ENCODE measurements at regions not wholly inside any gene's neighbourhood (a gene's known extent, or its start where the extent isn't known, plus 50 kb on each side); places are given as distances from the start of the nearest gene placed in this dataset.

DNA sequence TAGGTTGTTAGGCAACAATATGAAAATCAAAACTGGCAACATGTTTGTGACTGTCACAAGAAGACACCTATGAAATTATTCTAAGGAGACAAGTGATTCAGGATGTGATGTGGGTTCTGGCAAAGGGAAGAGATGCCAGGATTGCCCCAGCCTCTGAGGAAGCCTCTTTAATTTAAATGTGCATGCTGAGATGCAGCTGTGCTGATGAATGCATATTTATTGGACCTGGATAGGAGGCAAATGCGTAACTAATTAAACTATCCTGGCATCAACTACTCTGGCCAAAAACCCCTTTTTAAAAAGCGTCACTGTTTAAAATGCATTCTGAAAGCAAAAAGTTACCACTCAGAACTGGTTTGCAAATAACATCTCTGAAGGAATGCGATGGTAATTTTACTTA lies 176.5 kb upstream of the DPH6 start:
- Histone ChIP-seq H3K4me3 (ENCODE audit: insufficient read depth, low read depth, low read length, poor library complexity, severe bottlenecking) (no peak overlapping the region), H3K4me1 (ENCODE audit: control insufficient read depth, insufficient read depth, low read length, poor library complexity, severe bottlenecking) (no peaks in the 10 kb centered on the region), H3K36me3 (ENCODE audit: control insufficient read depth, insufficient read depth, low read length) (no peaks in the 10 kb centered on the region), H3K27ac (ENCODE audit: insufficient read depth, low read length, poor library complexity, severe bottlenecking) (no peak overlapping the region), H3K27me3 (replicated peaks; ENCODE audit: control insufficient read depth, insufficient read depth, low read length, poor library complexity, severe bottlenecking) (no peaks in the 10 kb centered on the region), H3K9me3 (ENCODE audit: control insufficient read depth, low read length) (no peaks in the 10 kb centered on the region)
- DNase-seq = no peak

DNA sequence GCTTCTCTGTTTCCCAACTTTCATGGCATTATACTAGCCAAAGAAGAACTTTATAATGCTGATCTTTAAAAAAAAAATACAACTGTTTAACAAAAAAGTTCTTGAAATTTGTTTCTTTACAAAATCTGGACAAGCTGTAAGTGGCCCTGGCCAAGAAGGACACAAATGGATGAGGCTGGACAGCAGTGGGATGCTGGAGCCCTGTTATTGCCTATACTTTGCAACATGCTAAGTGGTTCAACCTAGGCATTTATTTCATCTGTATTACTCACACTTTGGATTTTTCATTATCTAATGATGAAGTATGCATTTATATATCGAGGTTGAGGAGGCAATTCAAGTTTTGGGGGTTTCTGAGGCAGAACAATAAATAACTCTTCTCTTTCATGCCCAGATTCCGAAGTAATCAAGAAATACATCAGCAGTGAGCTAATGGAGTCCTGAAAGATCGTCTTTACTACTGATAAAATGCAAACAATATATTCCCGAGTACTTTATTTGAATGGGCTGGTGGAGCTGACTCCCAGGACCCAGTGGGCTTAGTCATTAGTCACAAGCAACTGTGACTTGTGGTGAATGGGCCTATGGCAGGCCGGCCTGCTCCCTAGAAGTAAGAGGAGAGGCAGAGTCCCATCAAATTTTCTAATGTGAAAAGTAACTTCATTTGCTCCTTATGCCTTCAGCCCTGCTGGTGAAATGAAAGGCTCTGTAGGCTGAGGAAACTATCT lies 177.3 kb upstream of the DPH6 start:
- Histone ChIP-seq H3K4me1 (ENCODE audit: control insufficient read depth, insufficient read depth, low read length, poor library complexity, severe bottlenecking) (no peaks in the 10 kb centered on the region), H3K9me3 (ENCODE audit: control insufficient read depth, low read length) (no peaks in the 10 kb centered on the region), H3K4me3 (ENCODE audit: insufficient read depth, low read depth, low read length, poor library complexity, severe bottlenecking) (no peak overlapping the region), H3K27me3 (replicated peaks; ENCODE audit: control insufficient read depth, insufficient read depth, low read length, poor library complexity, severe bottlenecking) (no peaks in the 10 kb centered on the region), H3K36me3 (ENCODE audit: control insufficient read depth, insufficient read depth, low read length) (no peaks in the 10 kb centered on the region), H3K27ac (ENCODE audit: insufficient read depth, low read length, poor library complexity, severe bottlenecking) (no peak overlapping the region)
- DNase-seq = no peak

- H3K36me3 ChIP-seq (ENCODE audit: control insufficient read depth, insufficient read depth, low read length) = no peaks in the 10 kb centered on the region
- H3K9me3 ChIP-seq (ENCODE audit: control insufficient read depth, low read length) = no peaks in the 10 kb centered on the region
- no peak overlapping the region for H3K27ac ChIP-seq (ENCODE audit: insufficient read depth, low read length, poor library complexity, severe bottlenecking)
- no peak overlapping the region for H3K4me3 ChIP-seq (ENCODE audit: insufficient read depth, low read depth, low read length, poor library complexity, severe bottlenecking)
- no peak for DNase-seq
- H3K27me3 ChIP-seq (replicated peaks; ENCODE audit: control insufficient read depth, insufficient read depth, low read length, poor library complexity, severe bottlenecking) = no peaks in the 10 kb centered on the region
- no peaks in the 10 kb centered on the region for H3K4me1 ChIP-seq (ENCODE audit: control insufficient read depth, insufficient read depth, low read length, poor library complexity, severe bottlenecking)
Measured at GRCh38 chr15:35723852-35724251, 177.9 kb upstream of the DPH6 start.

DNA sequence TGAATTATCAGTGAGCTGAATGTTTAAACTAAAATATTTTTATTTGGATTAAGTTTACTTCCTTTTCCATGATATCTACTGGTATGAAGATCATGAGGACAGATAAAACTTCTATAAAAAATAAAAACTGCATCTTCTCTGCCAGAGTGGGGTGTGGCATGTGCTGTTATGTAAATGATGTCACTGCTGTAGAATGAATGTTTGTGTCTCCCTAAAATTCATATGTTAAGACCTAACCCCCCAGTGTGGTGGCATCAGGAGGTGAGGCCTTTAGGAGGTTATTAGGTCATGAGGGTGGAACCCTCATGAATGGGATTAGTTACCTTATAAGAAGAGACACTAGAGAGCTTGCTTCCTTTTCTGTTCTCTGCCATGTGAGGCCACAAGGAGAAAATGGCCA lies 178.7 kb upstream of the DPH6 start:
- H3K27me3 ChIP-seq (replicated peaks; ENCODE audit: control insufficient read depth, insufficient read depth, low read length, poor library complexity, severe bottlenecking) = no peaks in the 10 kb centered on the region
- no peak overlapping the region for H3K4me3 ChIP-seq (ENCODE audit: insufficient read depth, low read depth, low read length, poor library complexity, severe bottlenecking)
- no peaks in the 10 kb centered on the region for H3K4me1 ChIP-seq (ENCODE audit: control insufficient read depth, insufficient read depth, low read length, poor library complexity, severe bottlenecking)
- H3K9me3 ChIP-seq (ENCODE audit: control insufficient read depth, low read length) = no peaks in the 10 kb centered on the region
- H3K27ac ChIP-seq (ENCODE audit: insufficient read depth, low read length, poor library complexity, severe bottlenecking) = no peak overlapping the region
- no peaks in the 10 kb centered on the region for H3K36me3 ChIP-seq (ENCODE audit: control insufficient read depth, insufficient read depth, low read length)
- DNase-seq = no peak

DNA sequence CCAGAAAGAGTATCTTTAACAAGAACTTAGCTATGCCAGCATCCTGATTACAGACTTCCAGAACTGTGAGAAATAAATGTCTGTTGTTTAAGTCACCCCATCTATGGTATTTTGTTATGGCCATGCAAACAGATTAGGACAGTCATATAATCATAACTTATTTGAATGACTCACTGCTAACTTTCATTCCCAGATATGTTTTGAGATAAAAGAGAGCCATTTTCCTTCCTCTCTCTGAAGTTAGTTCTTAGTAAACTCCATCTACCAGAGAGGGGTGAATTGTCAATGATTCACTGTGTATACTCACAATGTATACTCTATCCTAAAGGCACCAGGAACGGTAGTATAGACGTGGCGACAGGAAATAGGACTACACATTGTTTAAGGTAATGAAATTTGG lies 179.4 kb upstream of the DPH6 start:
- no peak for DNase-seq
- H3K4me1 ChIP-seq (ENCODE audit: control insufficient read depth, insufficient read depth, low read length, poor library complexity, severe bottlenecking) = no peaks in the 10 kb centered on the region
- no peaks in the 10 kb centered on the region for H3K27me3 ChIP-seq (replicated peaks; ENCODE audit: control insufficient read depth, insufficient read depth, low read length, poor library complexity, severe bottlenecking)
- no peak overlapping the region for H3K4me3 ChIP-seq (ENCODE audit: insufficient read depth, low read depth, low read length, poor library complexity, severe bottlenecking)
- no peaks in the 10 kb centered on the region for H3K9me3 ChIP-seq (ENCODE audit: control insufficient read depth, low read length)
- H3K36me3 ChIP-seq (ENCODE audit: control insufficient read depth, insufficient read depth, low read length) = no peaks in the 10 kb centered on the region
- H3K27ac ChIP-seq (ENCODE audit: insufficient read depth, low read length, poor library complexity, severe bottlenecking) = no peak overlapping the region

DNA sequence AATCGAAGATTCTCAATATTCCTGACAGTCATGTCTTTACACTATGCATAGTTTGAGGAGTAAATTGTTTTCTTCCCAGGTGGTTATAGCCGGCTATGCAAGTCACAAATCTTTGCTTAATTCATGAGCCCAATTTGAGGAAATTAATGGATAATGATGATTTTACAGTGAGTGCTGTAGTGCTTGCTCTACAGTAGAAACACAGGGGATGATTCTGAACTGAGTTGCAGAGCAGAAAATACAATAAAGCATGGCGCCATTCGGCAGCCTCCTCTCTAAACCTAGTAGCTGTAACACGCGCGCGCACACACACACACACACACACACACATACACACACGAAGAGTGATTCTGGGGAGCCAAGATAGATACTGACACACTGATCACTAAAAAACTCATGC lies 181.7 kb upstream of the DPH6 start:
- Histone ChIP-seq H3K27ac (ENCODE audit: insufficient read depth, low read length, poor library complexity, severe bottlenecking) (no peak overlapping the region), H3K36me3 (ENCODE audit: control insufficient read depth, insufficient read depth, low read length) (no peaks in the 10 kb centered on the region), H3K4me3 (ENCODE audit: insufficient read depth, low read depth, low read length, poor library complexity, severe bottlenecking) (no peak overlapping the region), H3K27me3 (replicated peaks; ENCODE audit: control insufficient read depth, insufficient read depth, low read length, poor library complexity, severe bottlenecking) (no peaks in the 10 kb centered on the region), H3K4me1 (ENCODE audit: control insufficient read depth, insufficient read depth, low read length, poor library complexity, severe bottlenecking) (no peaks in the 10 kb centered on the region), H3K9me3 (ENCODE audit: control insufficient read depth, low read length) (no peaks in the 10 kb centered on the region)
- no peak for DNase-seq

DNA sequence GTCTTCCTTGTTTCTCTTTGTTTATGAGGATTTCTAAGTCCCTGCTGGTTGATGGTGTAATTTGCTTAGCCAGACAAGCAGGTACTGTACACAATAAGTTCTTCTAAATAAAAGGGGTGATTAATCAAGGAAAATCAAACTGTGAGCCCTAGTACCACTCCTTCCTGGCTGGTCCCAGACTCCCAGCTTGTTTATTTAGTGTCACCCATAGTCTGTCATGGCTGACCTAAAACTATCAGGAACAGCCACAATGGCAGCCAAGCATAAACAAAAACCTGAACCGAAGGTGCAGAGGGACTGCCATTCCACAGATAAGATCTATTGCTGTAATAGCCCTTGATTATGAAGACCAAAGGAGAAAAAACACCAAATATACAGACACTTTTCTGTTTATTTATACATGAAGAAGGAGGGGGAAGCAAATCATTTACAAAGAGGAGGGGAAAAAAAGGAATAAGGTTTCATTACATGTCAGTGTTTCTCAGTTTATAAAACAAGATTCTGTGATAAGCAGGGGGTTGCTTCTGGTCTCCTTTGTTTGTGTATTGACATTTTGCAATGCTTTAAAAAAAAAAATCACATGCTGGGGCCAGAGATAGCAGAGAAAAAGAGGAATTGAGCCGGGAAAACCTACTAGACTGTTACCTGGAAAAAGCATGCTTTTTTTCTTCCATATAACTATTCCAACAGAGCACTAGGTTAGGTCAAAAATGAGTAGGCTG lies 182.4 kb upstream of the DPH6 start:
- Histone ChIP-seq H3K4me3 (ENCODE audit: insufficient read depth, low read depth, low read length, poor library complexity, severe bottlenecking) (no peak overlapping the region), H3K4me1 (ENCODE audit: control insufficient read depth, insufficient read depth, low read length, poor library complexity, severe bottlenecking) (no peaks in the 10 kb centered on the region), H3K27me3 (replicated peaks; ENCODE audit: control insufficient read depth, insufficient read depth, low read length, poor library complexity, severe bottlenecking) (no peaks in the 10 kb centered on the region), H3K36me3 (ENCODE audit: control insufficient read depth, insufficient read depth, low read length) (no peaks in the 10 kb centered on the region), H3K9me3 (ENCODE audit: control insufficient read depth, low read length) (no peaks in the 10 kb centered on the region), H3K27ac (ENCODE audit: insufficient read depth, low read length, poor library complexity, severe bottlenecking) (no peak overlapping the region)
- no peak for DNase-seq

DNA sequence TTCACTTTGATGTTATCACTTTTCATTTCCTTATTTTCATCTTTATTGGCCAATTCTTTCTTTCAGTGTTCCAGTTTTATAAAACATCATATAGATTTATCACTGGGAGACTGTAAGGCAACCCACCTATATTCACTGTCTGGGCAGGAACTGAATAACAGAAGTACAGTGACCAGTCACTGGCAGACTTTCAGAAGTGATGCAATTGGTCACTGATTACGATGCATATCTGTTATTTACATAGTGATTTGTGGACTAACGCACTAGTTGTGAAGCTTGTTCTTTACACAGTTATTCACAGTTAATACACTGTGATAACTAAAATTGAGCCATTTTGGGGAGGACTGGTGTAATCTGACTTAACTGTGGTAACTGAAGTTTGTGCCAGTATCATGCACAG lies 190.2 kb upstream of the DPH6 start:
- Histone ChIP-seq H3K4me1 (ENCODE audit: control insufficient read depth, insufficient read depth, low read length, poor library complexity, severe bottlenecking) (no peaks in the 10 kb centered on the region), H3K27me3 (replicated peaks; ENCODE audit: control insufficient read depth, insufficient read depth, low read length, poor library complexity, severe bottlenecking) (no peaks in the 10 kb centered on the region), H3K27ac (ENCODE audit: insufficient read depth, low read length, poor library complexity, severe bottlenecking) (no peak overlapping the region), H3K36me3 (ENCODE audit: control insufficient read depth, insufficient read depth, low read length) (no peaks in the 10 kb centered on the region), H3K4me3 (ENCODE audit: insufficient read depth, low read depth, low read length, poor library complexity, severe bottlenecking) (no peak overlapping the region), H3K9me3 (ENCODE audit: control insufficient read depth, low read length) (no peaks in the 10 kb centered on the region)
- no peak for DNase-seq

DNA sequence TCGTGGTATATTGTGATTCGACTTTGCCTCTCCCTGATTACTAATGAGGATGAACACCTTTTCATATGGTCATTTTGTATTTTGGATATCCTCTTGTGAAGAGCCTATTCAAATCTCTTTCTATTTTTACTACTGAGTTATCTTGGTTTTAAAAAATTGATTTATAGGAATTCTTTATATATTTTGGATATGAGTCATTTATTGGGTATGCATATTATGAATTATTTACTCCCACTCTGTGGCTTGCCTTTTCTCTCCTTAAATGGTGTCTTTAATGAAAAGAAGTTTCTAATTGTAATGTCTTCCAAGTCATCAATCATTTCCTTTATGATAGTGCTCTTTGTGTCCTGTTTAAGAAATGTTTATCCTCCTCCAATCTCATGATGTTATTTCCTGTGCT lies 191.5 kb upstream of the DPH6 start:
- no peak for DNase-seq
- no peak overlapping the region for H3K4me3 ChIP-seq (ENCODE audit: insufficient read depth, low read depth, low read length, poor library complexity, severe bottlenecking)
- H3K27ac ChIP-seq (ENCODE audit: insufficient read depth, low read length, poor library complexity, severe bottlenecking) = no peak overlapping the region
- H3K4me1 ChIP-seq (ENCODE audit: control insufficient read depth, insufficient read depth, low read length, poor library complexity, severe bottlenecking) = no peaks in the 10 kb centered on the region
- H3K27me3 ChIP-seq (replicated peaks; ENCODE audit: control insufficient read depth, insufficient read depth, low read length, poor library complexity, severe bottlenecking) = no peaks in the 10 kb centered on the region
- no peaks in the 10 kb centered on the region for H3K36me3 ChIP-seq (ENCODE audit: control insufficient read depth, insufficient read depth, low read length)
- no peaks in the 10 kb centered on the region for H3K9me3 ChIP-seq (ENCODE audit: control insufficient read depth, low read length)

GRCh38 chr15:35738370-35738769 lies 192.4 kb upstream of the DPH6 start:
- DNase-seq = no peak
- no peaks in the 10 kb centered on the region for H3K36me3 ChIP-seq (ENCODE audit: control insufficient read depth, insufficient read depth, low read length)
- H3K4me3 ChIP-seq (ENCODE audit: insufficient read depth, low read depth, low read length, poor library complexity, severe bottlenecking) = no peak overlapping the region
- no peaks in the 10 kb centered on the region for H3K27me3 ChIP-seq (replicated peaks; ENCODE audit: control insufficient read depth, insufficient read depth, low read length, poor library complexity, severe bottlenecking)
- no peak overlapping the region for H3K27ac ChIP-seq (ENCODE audit: insufficient read depth, low read length, poor library complexity, severe bottlenecking)
- no peaks in the 10 kb centered on the region for H3K4me1 ChIP-seq (ENCODE audit: control insufficient read depth, insufficient read depth, low read length, poor library complexity, severe bottlenecking)
- H3K9me3 ChIP-seq (ENCODE audit: control insufficient read depth, low read length) = no peaks in the 10 kb centered on the region

Measured in effector memory CD4-positive, alpha-beta T cell (primary cell).